CD4-positive, alpha-beta T cell treated with Interleukin-4 for 4 hours (primary cell): ENCODE measurements at regions not wholly inside any gene's neighbourhood (a gene's known extent, or its start where the extent isn't known, plus 50 kb on each side); places are given as distances from the start of the nearest gene placed in this dataset.

ENCODE experiments used
- DNase-seq: peaks from one replicate; pipeline ENCODE4 v3.0.0-alpha.2; 2020

DNA sequence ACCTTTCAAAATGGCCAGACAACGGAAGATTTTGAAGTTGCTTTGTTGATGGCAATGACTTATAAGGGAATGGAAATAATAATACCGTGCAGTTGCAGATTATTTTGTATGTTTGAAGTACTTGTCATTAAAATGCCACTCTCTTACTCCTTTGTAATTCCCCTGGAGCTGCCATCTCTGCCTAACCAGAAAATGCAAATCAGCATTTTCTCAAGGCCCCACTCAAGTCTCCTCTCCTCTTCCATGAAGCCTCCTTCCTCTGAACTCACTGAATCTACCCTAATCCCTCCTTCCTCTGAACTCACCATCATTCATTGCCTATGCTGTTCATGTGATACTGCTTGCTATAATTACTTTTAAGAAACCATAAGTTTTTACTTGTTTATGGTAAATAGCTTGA is 60.2 kb upstream of the RBPJ start:
- no peak for DNase-seq

DNA sequence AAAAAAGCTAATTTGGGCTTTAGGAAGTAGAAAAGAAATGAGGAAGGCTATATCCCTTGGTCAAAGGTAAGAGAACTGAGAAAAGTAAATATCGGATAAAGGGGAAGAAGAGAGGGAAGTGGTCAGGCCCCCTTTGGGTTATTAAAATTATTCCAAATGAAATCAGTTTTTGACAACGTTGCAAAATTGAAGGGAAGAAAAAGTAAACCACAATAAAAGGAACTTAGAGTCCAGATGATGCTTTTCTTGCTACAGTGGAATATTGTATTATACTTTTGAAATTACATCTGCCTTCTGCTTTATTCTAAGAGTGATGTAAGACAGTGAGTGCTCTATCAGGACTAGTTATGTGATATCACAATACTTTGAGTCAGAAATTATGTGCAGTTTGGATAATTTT is 59.4 kb upstream of the RBPJ start:
- DNase-seq: no peak

DNA sequence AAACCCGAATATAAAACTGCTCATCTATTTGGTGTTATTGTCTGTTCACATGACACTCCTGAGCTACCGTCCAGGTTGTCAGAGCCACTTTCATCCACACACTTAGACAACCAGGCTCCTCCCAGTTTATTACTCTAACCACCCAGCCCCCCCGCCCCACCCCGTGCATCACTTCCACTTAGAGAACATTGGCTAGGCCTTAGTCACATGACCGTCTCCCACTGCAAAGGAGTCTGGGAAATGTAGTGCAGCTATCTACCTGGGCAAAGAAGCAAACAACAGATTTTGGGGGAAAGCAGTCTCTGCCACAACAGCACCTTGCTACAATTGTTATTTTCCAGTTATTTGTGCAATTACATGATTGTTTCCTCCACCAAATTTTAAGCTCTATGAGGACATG is 57.6 kb upstream of the RBPJ start:
- no peak for DNase-seq

DNA sequence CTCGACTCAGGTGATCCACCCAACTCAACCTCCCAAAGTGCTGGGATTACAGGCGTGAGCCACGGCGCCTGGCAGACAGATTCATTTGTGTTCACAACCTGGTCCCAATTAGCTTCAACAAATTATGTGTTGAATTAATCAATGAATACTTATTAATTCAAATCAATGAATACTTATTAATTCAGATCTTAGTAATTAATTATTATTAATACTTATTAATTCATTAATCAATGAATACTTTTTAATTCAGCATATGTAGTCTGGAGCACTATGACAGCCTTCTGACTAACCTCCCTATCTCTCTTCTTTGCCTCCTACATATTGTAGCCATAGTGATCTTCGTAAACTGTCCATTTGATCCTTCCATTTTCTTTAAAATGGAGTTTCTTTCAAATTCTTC is 56.7 kb upstream of the RBPJ start:
- DNase-seq: no peak

DNA sequence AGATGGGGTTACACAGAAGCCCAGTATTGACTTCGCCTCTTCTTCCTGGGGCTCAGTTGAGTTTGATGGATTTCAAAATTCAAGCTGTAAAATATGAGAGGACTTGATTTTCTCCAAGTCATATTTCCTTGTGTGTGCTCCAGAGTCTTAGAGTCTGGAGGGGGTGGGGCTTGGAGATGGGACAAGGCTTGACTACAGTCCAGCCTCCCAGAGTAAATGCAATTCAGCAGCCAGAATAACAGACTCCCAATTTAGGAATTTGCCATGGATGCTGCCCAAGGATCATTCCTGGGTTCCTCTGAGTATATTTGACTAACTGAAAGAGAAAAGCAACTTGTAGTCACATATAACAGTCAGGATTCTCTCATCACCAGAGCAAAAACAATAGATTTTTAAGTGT is 53.7 kb upstream of the RBPJ start:
- no peak for DNase-seq

DNA sequence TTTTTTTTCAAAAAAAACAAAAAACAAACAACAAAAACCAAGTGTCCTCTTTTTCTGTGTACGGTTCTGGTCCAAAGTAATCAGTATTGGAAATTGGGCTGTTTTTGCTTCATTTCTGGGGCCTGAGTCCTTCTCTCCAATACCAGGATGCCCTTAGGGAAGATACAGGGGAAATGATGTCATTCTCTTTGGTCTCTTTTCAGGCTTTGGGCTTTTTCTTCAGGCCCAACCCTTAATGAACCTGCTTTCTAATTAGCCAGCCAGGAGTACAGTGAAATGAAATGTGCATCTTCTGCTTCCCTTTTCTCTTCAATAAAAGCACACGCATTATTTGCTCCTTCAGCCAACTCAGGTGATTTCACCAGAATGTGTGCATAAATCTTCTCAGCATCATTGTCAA is 52.6 kb upstream of the RBPJ start:
- DNase-seq: no peak

DNA sequence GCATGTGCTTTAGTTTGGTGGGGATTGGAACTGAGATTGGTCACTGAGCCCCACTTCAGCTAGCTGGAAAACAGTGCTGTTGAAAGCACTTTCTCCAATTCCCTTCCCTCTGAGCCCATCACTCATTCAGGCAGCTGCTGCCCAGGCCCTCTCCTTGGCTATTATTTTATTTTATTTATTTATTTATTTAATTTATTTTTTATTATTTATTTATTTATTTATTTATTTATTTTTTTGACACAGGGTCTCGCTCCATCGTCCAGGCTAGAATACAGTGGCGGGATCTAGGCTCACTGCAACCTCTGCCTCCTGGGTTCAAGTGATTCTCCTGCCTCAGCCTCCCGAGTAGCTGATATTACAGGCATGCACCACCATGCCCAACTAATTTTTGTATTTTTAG is 51.8 kb upstream of the RBPJ start:
- no peak for DNase-seq
